ENCODE measurements at regions not wholly inside any gene's neighbourhood (a gene's known extent, or its start where the extent isn't known, plus 50 kb on each side); places are given as distances from the start of the nearest gene placed in this dataset.

- no peak for TF ChIP-seq MAX (IDR thresholded peaks at IDR 0.05; ENCODE audit: insufficient read depth, insufficient read length)
- TF ChIP-seq POLR2A (IDR thresholded peaks at IDR 0.05; ENCODE audit: low read depth, low read length), result no peak
These were observed 66.6 kb upstream of the HDAC4 start for GRCh38 chr2:239467281-239467955.
